Liver (tissue), 8 donors: ENCODE measurements at regions not wholly inside any gene's neighbourhood (a gene's known extent, or its start where the extent isn't known, plus 50 kb on each side); places are given as distances from the start of the nearest gene placed in this dataset.

Source experiments
- DNase-seq: peaks from one replicate; pipeline ENCODE4 v3.0.0-alpha.2; 2017; ENCODE audit warnings: low spot score
- H3K27ac ChIP-seq, 2 donors: one replicate each; pipeline ENCODE4 v1.7.0; 2013; ENCODE audit warnings: inconsistent platforms in 2 of 2, low read length in 2 of 2, control low read depth in 1 of 2, low read depth in 1 of 2, mild to moderate bottlenecking in 1 of 2
- H3K27me3 ChIP-seq, 4 donors: one replicate each; pipeline versions ENCODE4 v1.6.1 to v1.7.0; 2013; ENCODE audit warnings: low read length in 3 of 4, inconsistent platforms in 1 of 4, mild to moderate bottlenecking in 1 of 4, moderate library complexity in 1 of 4; ENCODE audit not compliant: control insufficient read depth in 4 of 4, insufficient read depth in 4 of 4
- H3K36me3 ChIP-seq, 4 donors: one replicate each; pipeline versions ENCODE4 v1.6.1 to v1.7.0; 2013; ENCODE audit warnings: low read length in 3 of 4, mild to moderate bottlenecking in 3 of 4, low read depth in 1 of 4, moderate library complexity in 1 of 4; ENCODE audit not compliant: control insufficient read depth in 4 of 4, insufficient read depth in 3 of 4
- H3K4me1 ChIP-seq, 4 donors: one replicate each; pipeline versions ENCODE4 v1.6.1 to v1.7.0; 2013; ENCODE audit warnings: low read length in 3 of 4, mild to moderate bottlenecking in 3 of 4, moderate library complexity in 1 of 4; ENCODE audit not compliant: control insufficient read depth in 4 of 4, insufficient read depth in 4 of 4
- H3K4me3 ChIP-seq, 3 donors: one replicate each; pipeline versions ENCODE4 v1.6.1 to v1.7.0; 2013; ENCODE audit warnings: low read length in 3 of 3, control low read depth in 1 of 3, low read depth in 1 of 3, mild to moderate bottlenecking in 1 of 3
- H3K9ac ChIP-seq, 2 donors: one replicate each; pipeline ENCODE4 v1.7.0; 2013; ENCODE audit warnings: low read length in 2 of 2, mild to moderate bottlenecking in 2 of 2, moderate library complexity in 2 of 2, control low read depth in 1 of 2, low read depth in 1 of 2
- H3K9me3 ChIP-seq, 4 donors: one replicate each; pipeline versions ENCODE4 v1.6.1 to v1.7.0; 2013; ENCODE audit warnings: low read length in 3 of 4; ENCODE audit not compliant: control insufficient read depth in 4 of 4
- FOXA1 ChIP-seq: IDR thresholded peaks from 2 replicates; pipeline ENCODE4 v1.6.1; 2016; ENCODE audit warnings: antibody characterized with exemption
- FOXA2 ChIP-seq: IDR thresholded peaks from 2 replicates; pipeline ENCODE4 v1.6.1; 2016; ENCODE audit warnings: antibody characterized with exemption
- JUND ChIP-seq, 2 donors: IDR thresholded peaks; 2 replicates each; pipeline ENCODE4 v1.6.1; 2016; ENCODE audit warnings: antibody characterized with exemption in 2 of 2
- RXRA ChIP-seq, 2 donors: IDR thresholded peaks; 2 replicates each; pipeline ENCODE4 v1.6.1; 2017 to 2018; ENCODE audit warnings: antibody characterized with exemption in 2 of 2, mild to moderate bottlenecking in 1 of 2
- SP1 ChIP-seq: IDR thresholded peaks from 2 replicates; pipeline ENCODE4 v1.6.1; 2018; ENCODE audit warnings: antibody characterized with exemption, mild to moderate bottlenecking
- TAF1 ChIP-seq: conservative IDR thresholded peaks from 2 replicates; pipeline ENCODE4 v1.6.1; 2016; ENCODE audit warnings: antibody characterized with exemption, mild to moderate bottlenecking
- YY1 ChIP-seq: IDR thresholded peaks from 2 replicates; pipeline ENCODE4 v1.6.1; 2016; ENCODE audit warnings: antibody characterized with exemption, mild to moderate bottlenecking
- WGBS: extraction: QIAGEN DNeasy Blood & Tissue Kit; methylation state at CpG from one replicate; pipeline ENCODE4 v1.1.7; 2013; 5-methylcytosine and 5-hydroxymethylcytosine counted together
- TF ChIP-seq, protein P1 (sequence below): IDR thresholded peaks from 2 replicates; pipeline ENCODE4 v1.6.1; 2016; ENCODE audit warnings: antibody characterized with exemption, mild to moderate bottlenecking
- TF ChIP-seq, protein P2 (sequence below): IDR thresholded peaks from 2 replicates; pipeline ENCODE4 v1.6.1; 2016; ENCODE audit warnings: antibody characterized with exemption
- TF ChIP-seq, protein P3 (sequence below): fragments of 150-350 bp; IDR thresholded peaks from 2 replicates; pipeline ENCODE4 v1.5.1; 2017; ENCODE audit warnings: improper control_type of control experiment, low read depth, low read length; ENCODE audit not compliant: missing input control
- donor health status: healthy.
- donor health status: healthy.
- donor health status: healthy.
- donor health status: healthy.
- donor health status: healthy.

- TF ChIP-seq, protein P1, sequence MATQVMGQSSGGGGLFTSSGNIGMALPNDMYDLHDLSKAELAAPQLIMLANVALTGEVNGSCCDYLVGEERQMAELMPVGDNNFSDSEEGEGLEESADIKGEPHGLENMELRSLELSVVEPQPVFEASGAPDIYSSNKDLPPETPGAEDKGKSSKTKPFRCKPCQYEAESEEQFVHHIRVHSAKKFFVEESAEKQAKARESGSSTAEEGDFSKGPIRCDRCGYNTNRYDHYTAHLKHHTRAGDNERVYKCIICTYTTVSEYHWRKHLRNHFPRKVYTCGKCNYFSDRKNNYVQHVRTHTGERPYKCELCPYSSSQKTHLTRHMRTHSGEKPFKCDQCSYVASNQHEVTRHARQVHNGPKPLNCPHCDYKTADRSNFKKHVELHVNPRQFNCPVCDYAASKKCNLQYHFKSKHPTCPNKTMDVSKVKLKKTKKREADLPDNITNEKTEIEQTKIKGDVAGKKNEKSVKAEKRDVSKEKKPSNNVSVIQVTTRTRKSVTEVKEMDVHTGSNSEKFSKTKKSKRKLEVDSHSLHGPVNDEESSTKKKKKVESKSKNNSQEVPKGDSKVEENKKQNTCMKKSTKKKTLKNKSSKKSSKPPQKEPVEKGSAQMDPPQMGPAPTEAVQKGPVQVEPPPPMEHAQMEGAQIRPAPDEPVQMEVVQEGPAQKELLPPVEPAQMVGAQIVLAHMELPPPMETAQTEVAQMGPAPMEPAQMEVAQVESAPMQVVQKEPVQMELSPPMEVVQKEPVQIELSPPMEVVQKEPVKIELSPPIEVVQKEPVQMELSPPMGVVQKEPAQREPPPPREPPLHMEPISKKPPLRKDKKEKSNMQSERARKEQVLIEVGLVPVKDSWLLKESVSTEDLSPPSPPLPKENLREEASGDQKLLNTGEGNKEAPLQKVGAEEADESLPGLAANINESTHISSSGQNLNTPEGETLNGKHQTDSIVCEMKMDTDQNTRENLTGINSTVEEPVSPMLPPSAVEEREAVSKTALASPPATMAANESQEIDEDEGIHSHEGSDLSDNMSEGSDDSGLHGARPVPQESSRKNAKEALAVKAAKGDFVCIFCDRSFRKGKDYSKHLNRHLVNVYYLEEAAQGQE: no peak
- TF ChIP-seq JUND (IDR thresholded peaks at IDR 0.05) (no peak), SP1 (no peak)
These were observed 379.3 kb downstream of the PPP3CA start (continued) for GRCh38 chr4:100968046-100968445.

DNA sequence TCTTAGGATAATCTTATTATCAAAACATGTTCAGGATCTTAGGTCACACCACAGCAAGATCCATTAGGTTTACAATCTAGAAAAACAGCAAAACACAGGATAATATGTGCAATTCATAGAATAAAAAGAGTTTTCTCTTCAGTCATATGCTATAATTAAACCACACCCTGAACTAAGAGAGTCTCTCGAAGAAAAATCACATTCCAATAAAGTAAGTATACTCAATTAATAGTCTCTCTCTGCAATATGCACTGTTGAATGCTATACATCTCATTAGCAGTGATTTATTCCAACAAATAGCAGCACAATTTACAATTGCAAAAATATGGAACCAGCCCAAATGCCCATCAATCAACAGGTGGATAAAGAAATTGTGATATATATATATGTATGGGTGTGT is 383.7 kb downstream of the PPP3CA start:
- DNase-seq: no peak
- no peak overlapping the region for H3K27ac ChIP-seq
- TF ChIP-seq FOXA1 (no peak), RXRA (IDR thresholded peaks at IDR 0.05) (no peak), TAF1 (no peak)
- TF ChIP-seq, protein P1: no peak
- H3K4me1 ChIP-seq: no peaks in the 10 kb centered on the region
- no peaks in the 10 kb centered on the region for H3K27me3 ChIP-seq
- H3K9me3 ChIP-seq: no peaks in the 10 kb centered on the region
- H3K9ac ChIP-seq: no peak overlapping the region
- WGBS: 90% methylated on average over 1 of the region's 1 CpG
- no peak overlapping the region for H3K4me3 ChIP-seq
- no peaks in the 10 kb centered on the region for H3K36me3 ChIP-seq

DNA sequence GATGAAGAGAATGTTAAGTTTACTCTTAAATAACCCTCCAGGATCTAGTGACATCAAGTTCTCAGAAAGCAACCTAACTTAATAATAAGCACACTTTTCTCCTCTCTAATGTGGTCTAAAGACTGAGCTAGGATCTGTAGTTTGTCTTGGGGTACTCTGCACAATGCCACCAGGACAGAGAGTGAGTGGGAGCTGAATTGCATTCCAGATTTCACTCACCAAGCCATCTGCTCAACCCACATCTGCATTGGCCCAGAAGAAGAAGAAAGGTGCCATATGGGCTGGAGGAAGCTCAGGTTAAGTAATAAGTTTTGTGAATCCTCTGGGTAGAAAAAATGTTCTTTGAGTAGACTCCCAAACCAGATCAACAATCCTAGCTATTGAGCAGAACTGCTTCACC is 384.6 kb downstream of the PPP3CA start:
- H3K9ac ChIP-seq: no peak overlapping the region
- H3K27me3 ChIP-seq: no peaks in the 10 kb centered on the region
- DNase-seq: no peak
- no peak overlapping the region for H3K4me3 ChIP-seq
- TF ChIP-seq TAF1 (no peak), FOXA1 (no peak), FOXA2 (no peak), YY1 (no peak)
- TF ChIP-seq, protein P2, sequence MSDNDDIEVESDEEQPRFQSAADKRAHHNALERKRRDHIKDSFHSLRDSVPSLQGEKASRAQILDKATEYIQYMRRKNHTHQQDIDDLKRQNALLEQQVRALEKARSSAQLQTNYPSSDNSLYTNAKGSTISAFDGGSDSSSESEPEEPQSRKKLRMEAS: no peak
- TF ChIP-seq, protein P3, sequence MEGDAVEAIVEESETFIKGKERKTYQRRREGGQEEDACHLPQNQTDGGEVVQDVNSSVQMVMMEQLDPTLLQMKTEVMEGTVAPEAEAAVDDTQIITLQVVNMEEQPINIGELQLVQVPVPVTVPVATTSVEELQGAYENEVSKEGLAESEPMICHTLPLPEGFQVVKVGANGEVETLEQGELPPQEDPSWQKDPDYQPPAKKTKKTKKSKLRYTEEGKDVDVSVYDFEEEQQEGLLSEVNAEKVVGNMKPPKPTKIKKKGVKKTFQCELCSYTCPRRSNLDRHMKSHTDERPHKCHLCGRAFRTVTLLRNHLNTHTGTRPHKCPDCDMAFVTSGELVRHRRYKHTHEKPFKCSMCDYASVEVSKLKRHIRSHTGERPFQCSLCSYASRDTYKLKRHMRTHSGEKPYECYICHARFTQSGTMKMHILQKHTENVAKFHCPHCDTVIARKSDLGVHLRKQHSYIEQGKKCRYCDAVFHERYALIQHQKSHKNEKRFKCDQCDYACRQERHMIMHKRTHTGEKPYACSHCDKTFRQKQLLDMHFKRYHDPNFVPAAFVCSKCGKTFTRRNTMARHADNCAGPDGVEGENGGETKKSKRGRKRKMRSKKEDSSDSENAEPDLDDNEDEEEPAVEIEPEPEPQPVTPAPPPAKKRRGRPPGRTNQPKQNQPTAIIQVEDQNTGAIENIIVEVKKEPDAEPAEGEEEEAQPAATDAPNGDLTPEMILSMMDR: no peak
- H3K9me3 ChIP-seq: no peaks in the 10 kb centered on the region
- H3K4me1 ChIP-seq: no peaks in the 10 kb centered on the region
- H3K36me3 ChIP-seq: no peaks in the 10 kb centered on the region
- H3K27ac ChIP-seq: no peak overlapping the region
